ENCODE measurements at regions not wholly inside any gene's neighbourhood (a gene's known extent, or its start where the extent isn't known, plus 50 kb on each side); places are given as distances from the start of the nearest gene placed in this dataset.
"Not testable (repeated sequence)": the region's sequence is repeated elsewhere in the genome, so short reads cannot be mapped to it uniquely, and the experiment has no call there.

DNA sequence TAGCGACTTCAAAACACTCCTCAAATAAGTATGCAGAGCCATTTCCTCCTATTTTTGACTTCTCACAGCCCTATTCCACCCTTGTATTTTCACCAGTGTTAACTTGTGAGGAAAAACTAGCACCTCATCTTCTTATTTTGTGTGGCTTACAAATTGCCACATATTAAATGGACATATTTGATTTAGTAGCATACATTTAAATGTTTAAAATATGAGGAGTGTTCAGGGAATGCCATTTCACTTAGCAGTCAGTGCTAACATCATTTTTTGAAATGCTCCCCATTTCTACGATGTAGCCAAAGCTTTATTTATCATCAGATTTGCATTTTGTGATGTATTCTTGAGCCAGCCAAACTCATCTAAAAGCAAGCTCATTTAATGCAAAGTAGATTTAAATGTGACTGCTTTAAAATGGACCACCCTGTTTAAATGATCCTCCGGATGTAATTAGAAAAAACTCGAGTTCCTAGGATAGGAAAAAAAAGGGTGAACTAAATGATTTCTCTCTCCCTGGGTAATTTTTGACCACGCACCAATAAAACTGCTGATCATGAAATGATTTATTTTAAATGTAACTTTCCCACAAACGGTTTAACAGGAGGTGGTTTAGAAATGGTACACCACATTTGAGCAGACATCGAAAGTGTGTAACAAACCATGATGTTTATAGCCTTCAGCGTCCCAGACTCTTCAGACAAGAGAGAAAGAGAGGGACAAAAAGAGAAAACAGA is 172.6 kb downstream of the CD83 start:
- DNase-seq (ENCODE audit: low read depth in 2 of 3, low spot score in 2 of 3), result no peak

DNA sequence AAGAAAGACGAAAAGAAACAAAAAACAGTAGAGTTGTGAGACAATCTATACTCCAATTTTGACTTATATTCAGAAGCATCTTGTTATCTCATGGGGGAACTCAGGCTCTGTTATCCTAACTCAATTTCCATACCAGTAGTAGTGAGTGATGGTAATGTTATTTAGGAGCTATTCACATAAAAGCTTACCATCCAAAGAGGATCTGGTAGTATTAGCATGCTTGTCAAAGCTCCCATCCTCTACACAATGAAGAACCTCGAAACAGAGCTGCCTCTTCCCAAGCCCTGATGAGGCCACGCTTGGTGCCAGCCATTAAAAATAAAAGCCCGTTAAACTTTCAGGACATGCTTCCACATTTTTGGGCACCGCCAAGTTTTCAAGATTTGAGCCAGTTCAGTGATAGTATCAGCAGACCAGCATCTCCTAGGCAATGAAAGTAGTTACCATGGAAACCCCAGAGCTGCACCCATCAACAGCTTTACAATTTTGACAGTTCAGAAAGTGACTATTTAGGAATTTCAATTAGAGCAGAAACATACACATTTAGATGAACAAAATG is 173.3 kb downstream of the CD83 start:
- DNase-seq (ENCODE audit: low read depth in 2 of 3, low spot score in 2 of 3), result no peak

DNA sequence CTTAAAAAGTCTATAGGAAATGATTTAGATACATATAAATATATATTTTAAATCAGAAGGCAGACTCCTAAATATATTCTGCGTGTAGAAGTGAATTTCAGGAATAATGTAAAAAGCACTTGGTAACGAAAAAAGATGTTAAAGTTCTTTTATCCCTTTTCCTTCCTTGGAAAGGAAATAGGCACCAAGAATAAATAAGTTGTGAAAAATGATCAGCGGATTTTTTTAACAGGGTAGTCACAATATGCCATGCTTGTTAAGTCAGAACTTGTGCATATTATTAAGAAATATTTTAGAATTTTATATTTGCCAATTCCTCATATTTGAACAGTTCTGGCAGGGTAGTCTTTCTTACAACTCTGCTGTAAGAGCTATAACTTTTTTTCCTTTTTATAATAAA is 173.8 kb downstream of the CD83 start:
- no peak for DNase-seq (ENCODE audit: low read depth in 2 of 3, low spot score in 2 of 3)

DNA sequence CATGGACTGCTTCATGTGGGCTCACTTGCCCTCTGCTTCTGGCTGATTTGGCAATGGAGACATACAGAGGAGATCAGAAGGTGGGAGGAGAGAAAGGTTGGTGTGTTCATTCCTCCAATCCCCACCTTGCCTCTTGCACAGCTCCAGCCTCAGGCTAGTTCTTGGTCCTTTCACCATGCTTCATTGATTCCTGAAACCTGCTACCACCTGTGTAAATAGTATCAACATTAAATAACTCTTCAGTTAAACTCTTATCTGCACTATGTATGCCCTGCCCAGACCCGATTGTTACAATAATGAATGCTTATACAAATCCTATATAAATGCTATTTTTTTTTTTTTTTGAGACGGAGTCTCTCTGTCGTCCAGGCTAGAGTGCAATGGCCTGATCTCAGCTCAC is 174.5 kb downstream of the CD83 start:
- no peak for DNase-seq (ENCODE audit: low read depth in 2 of 3, low spot score in 2 of 3)

DNA sequence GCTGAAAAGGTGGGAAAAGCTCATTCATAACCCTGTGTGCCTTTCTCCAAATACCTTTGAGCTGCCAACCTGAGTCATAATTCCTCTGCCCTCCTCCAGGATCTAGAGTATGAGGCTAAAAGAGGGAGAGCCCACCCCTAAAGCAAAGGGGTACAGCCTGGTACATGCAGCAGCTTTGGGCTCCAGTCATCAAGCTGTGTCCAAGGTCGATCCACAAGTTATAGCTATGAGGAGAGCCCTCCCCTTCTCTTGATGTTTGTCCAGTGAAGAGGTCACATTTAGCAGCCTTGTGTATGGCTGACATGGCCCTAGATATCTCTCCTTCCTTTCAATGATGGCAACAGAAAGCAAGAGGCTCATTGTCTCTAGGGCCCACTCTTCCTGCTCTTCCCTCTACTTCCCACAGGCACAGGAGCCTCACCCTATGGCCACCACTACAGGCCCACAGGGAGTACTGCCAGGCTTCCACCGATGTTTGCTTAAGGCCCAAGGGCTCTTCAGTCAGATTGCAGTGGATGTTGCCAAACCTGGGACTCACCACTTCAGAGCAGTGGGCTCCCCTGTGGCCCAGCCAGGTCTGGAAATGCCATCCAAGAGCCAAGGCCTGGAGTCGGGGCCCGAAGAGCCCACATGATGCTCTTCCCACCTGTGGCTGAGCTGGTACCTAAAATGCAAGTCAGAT is 176.8 kb downstream of the CD83 start:
- DNase-seq (ENCODE audit: low read depth in 2 of 3, low spot score in 2 of 3), result no peak

DNA sequence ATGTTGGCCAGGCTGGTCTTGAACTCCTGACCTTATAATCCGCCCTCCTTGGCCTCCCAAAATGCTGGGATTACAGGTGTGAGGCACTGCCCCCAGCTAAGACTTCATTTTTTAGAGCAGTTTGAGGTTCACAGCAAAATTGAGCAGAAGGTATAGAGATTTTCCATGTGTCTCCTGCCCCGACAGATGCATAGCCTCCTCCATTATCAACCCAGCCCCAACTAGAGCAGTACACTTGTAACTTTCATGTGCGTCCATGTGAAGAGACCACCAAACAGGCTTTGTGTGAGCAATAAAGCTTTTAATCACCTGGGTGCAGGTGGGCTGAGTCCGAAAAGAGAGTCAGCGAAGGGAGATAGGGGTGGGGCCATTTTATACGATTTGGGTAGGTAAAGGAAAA is 179.1 kb downstream of the CD83 start:
- not testable (repeated sequence) for DNase-seq (ENCODE audit: low read depth in 2 of 3, low spot score in 2 of 3)

DNA sequence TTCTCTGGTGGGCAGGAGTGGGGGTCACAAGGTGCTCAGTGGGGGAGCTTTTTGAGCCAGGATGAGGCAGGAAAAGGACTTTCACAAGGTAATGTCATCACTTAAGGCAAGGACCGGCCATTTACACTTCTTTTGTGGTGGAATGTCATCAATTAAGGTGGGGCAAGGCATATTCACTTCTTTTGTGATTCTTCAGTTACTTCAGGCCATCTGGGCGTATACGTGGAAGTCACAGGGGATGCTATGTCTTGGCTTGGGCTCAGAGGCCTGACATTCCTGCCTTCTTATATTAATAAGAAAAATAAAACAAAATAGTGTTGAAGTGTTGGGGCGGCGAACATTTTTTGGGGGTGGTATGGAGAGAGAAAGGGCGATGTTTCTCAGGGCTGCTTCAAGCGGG is 179.5 kb downstream of the CD83 start:
- not testable (repeated sequence) for DNase-seq (ENCODE audit: low read depth in 2 of 3, low spot score in 2 of 3)

DNA sequence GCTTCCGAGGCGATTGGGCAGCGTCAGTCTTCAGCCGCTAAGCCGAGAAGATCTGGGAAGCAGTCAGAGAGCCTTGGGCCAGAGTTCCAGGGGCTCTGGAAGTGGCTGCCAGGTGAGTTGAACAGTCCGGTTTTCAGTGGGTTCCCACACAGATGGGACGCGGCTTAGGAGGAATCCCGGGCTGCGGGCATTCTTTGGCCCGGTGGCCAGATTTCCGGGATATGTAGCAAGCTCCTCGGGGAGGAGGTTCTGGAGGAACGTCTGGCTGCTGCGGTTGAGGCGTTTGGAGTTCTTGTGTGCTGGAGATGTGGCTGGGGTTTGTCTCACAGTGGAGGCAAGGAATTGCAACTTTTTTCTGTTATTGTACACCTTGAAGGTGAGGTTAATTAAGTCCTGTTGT is 182.6 kb downstream of the CD83 start:
- not testable (repeated sequence) for DNase-seq (ENCODE audit: low read depth in 2 of 3, low spot score in 2 of 3)

DNA sequence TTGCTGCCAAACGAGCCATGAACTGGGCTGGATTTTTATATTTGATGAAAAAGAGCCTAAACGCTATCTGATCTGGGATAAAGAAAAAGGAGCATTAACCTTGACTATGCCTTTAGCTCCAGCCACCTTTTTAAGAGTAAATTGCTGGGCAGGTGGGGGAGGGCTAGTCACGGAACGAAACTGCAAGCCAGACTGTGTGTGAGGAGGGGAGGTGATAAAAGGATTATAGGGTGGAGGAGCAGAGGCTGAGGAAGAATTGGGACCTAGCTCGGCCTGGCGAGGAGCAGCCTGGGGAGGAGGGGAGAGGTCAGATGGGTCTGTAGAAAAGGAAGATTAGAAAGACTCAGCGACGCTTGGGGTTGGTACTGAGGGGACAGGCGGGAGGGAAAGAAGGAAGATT is 183.1 kb downstream of the CD83 start:
- DNase-seq (ENCODE audit: low read depth in 2 of 3, low spot score in 2 of 3), result not testable (repeated sequence)

DNA sequence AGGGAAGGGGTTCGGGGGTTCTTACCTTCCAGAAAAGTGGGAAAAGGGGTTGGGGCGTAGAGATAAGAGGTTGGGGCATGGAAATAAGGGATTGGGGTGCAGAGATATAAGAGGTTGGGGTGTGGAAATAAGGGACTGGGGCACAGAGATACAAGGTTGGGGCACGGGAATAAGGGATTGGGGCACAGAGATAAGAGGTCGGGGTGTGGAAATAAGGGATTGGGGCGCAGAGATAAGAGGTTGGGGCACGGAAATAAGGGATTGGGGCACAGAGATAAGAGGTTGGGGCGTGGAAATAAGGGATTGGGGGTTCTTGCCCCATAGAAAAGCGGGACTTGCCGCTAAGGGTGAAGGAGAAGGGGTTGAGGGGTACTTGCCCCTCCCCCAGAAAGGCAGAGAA is 183.9 kb downstream of the CD83 start:
- DNase-seq (ENCODE audit: low read depth in 2 of 3, low spot score in 2 of 3), result not testable (repeated sequence)

DNA sequence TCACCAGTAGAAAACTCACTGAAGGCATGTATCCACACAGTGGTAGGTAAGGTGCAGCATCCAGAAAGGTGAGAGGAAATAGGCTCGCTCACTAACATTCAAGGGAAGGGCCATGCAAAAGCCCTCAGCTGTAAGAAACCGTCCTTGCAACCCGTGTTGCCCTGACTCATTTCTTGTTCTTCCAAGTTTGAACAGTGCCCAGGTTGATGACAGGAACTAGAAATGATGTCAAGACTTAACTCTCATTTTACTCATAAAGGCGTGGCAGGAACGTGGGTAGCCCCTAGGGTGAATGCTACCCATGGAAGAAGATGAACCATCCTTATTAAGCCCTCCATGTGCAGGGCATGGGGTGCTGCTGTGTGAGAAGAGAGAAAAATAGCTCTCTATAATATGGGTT is 187.6 kb downstream of the CD83 start:
- DNase-seq (ENCODE audit: low read depth in 2 of 3, low spot score in 2 of 3), result no peak

DNA sequence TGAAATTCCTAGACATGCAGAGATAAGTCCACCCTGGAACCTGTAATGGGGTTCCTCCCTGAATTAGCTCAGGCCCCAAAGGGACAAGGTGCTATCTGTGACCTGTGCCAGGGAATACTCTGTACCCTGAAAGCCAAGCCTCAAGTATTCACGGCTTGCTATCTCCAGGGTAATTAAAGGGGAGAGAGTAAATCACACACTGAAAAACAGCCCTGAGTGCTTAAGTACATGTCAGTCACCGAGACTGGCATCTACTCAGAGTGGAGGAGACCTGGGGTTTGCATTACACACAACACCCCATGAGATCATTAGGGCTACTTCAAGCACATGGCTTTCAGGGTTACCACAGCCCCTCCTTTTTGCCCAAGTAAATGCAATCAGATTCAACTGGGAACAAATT is 188.1 kb downstream of the CD83 start:
- DNase-seq (ENCODE audit: low read depth in 2 of 3, low spot score in 2 of 3), result no peak

DNA sequence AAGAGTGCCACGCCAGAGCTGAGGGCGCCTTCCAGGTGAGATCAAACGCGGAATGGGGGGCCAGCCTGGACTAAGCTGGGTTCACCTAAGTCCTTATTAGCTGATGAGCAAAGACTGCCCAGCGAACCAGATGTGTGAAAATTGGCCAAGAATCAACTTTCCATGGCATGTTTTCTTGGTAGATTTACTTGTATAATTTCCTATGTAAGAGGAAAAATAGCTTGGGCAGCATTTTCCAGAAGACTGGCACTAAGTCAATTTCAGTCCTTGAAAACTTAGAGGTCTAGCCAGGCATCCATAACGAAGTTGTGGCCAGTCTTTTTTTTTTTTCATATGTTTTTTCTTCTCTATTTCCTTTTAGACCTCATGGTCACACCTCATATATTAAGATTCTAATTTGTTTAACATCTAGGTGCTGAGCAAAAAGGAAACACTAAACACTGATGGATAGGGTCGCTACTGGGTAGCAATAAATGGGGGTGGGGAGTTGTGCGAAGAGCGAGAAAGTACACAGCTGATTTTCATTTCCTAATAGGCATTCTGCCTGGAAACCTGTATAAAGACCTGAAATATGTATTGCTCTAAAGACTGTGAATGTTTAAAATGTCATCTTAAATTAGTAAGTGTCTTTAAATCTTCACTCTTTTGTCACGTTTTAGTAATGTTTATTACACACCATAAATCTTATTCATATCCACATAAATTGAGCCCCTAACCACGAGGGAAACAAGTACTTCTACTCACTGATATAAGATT is 188.8 kb downstream of the CD83 start:
- DNase-seq (ENCODE audit: low read depth in 2 of 3, low spot score in 2 of 3), result no peak

DNA sequence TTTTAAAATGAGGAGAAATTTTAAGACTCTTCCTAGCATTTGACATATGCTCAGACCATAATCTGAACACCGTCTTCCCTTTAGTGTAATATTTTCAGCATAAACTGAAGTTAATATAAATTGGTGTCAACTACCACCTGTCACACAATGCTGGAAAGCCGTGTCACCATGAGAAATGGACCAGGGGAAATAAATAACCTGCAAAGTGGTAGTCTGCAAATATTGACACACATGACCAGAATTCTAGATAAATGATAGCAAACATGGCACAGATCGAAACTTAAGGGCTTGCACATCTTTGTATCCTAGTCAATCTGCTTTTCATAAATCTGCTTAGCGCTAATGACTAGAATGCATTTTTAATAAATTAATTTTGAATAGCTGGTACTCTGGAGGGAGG is 191.9 kb downstream of the CD83 start:
- DNase-seq (ENCODE audit: low read depth in 2 of 3, low spot score in 2 of 3), result no peak

DNA sequence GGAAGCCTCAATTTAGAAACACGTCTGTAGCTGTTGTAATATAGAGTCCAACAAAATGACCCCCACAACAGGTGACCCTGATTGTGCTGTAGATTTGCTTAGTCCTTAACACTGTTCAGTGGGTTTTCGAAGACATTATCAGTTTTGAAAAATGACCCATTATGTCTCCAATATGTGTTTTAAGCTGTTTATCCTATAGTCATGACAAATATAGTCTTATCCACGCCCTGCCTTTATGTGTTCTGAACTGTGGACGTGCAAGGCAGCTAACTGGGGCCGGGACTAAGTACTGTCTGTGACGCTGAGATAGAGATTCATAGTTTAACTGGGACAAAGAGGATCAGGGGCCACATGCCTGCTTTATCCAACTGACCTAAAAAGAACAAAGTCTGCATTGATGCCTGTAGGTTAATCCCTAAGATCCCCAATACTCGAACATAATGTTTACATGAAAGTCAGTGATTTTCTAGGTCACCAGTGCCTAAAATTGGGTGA is 192.4 kb downstream of the CD83 start:
- no peak for DNase-seq (ENCODE audit: low read depth in 2 of 3, low spot score in 2 of 3)

DNA sequence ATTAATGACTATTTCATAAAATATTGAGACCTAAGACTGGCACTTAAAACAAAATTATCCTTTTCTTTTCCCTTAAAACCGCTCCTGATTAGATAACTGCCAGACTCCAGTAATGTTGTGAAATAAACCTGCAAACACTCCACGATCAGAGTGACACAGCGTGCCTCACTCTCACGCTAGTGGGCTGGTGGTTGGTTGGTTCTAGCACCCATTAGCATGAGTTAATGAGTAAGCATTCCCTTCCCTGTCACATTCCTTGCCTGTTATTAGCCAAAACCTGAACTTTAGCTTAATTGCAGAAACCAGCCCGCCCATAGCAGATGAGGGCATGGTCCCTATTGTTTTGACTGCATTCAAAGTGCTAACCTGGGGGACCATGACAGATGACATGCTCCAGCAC is 193.4 kb downstream of the CD83 start:
- no peak for DNase-seq (ENCODE audit: low read depth in 2 of 3, low spot score in 2 of 3)

DNA sequence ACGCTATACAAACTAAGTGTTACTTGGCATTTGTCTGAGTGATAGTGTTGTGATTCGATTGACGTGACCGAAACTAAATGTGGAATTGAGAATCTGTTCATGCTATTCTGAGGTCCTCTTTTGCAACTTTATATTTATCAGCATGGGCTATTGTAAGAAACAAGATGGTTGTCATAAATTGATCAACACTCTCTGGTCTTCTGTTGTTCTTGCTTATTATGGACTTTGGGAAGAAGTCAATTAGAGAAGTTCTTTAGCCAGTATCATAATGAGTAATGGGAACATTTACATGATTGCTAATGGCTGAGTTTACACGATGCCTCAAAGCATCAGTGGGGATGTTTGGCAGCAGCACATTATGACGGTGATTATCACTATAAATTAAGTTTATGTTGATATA is 195.0 kb downstream of the CD83 start:
- DNase-seq (ENCODE audit: low read depth in 2 of 3, low spot score in 2 of 3), result no peak

DNA sequence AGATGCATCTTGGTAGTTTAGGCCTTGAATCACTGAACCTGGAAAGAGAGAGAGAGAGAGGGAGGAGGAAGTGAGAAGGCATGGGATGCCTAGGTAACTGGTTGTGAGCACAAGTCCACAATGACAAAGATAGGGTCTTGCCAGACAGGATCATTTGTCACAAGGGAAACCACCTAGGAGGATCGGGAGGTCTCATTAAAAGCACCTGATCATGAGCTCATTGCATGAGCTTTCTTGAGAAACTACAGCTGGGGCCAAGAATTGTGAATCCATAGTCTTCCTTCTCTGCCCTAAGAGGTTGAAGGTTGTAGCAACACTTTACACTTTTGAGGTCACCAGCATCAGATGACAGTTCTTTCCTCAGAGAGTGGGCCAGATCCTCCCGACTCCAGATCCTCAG is 195.7 kb downstream of the CD83 start:
- no peak for DNase-seq (ENCODE audit: low read depth in 2 of 3, low spot score in 2 of 3)

DNA sequence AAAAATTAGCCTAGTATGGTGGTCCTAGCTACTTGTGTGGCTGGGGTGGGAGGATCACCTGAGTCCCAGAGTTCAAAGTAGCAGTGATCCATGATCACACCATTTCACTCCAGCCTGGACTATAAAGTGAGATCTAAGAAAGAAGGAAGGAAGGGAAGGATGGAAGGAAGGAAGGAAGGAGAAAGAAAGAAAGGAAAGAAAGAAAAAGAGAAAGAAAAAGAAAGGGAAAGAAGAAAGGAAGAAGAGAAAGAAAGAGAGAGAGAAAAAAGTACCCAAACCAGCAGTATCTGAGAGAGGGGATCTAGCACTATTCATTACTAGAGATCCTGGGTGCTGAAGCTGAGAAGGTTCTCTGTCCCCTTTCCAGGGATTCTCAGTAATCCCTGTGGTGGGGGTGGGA is 197.8 kb downstream of the CD83 start:
- no peak for DNase-seq (ENCODE audit: low read depth in 2 of 3, low spot score in 2 of 3)

DNA sequence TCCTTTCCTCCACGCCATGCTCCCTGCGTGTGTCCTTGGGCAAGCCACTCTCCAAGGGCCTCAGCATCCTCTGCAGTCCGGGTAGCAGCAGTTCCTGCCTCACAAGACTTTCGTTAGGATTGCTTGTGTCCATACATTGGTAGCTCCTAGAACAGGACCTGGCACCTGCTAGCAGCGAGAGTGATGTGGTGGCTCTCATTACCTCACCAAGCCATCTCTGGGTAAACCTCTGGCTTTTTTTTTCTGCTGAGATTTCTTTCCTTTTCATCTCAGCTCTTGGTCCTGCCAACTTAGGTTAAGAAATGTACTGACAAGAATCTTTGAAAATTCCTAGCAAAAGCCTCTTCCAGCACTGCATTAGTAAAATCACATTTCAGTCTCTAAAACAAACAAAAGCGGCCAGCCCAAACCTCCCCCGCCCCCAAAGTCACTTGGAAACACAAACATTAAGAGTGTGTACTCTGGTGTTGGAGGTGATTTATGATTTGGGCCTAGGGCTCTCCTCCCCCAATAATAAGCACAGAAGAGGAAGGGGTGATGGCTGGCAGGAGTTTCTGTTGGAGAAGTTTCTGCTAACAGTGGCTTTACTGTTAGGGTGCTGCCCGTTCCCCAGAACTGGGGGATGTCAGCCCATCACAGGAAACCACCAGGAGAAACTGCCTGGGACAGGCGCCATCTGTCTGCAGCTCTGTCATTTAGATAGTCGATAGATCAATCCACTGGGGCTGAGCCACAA is 199.2 kb downstream of the CD83 start:
- no peak for DNase-seq (ENCODE audit: low read depth in 2 of 3, low spot score in 2 of 3)

DNA sequence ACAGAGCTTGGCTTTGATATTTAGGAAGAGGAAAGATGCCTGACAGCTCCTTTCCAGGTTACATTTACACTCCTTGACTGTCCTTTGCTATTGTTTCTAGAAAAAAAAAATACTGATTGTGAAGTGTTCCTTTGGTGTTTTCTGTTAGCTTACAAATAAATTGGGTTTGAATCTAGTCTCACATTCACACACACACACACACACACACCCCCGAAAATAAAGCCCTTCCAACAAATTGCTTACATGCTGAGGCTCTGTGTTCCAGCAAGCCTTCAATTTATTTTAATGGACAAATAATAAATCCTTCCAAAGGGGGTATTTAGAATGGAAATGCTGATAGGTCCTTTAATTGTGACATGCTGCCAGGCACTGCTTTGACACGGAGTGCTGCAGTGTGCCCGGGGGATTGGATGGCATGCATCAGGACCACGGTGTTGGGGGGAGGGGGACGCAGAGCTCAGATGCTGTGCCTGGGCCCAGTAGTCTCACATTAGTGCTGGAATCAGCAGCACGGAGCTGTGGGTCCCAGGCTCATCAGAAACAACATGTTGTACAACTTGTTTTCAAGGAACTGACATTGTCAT is 199.9 kb downstream of the CD83 start:
- DNase-seq (ENCODE audit: low read depth in 2 of 3, low spot score in 2 of 3), result no peak
